Left ventricle myocardium superior (tissue), 1 donor: ENCODE measurements at regions not wholly inside any gene's neighbourhood (a gene's known extent, or its start where the extent isn't known, plus 50 kb on each side); places are given as distances from the start of the nearest gene placed in this dataset.
"Not testable (repeated sequence)": the region's sequence is repeated elsewhere in the genome, so short reads cannot be mapped to it uniquely, and the experiment has no call there.

Source experiments
- ATAC-seq: fragments of 200-7000 bp; cut with Tn5 transposase; one replicate; pipeline ENCODE4 v1.9.1; 2020; ENCODE audit warnings: mild to moderate bottlenecking, moderate library complexity
- DNase-seq: peaks from one replicate; pipeline ENCODE4 v3.0.0-alpha.2; 2020
- intact Hi-C: fragments of 100-400 bp; cut with micrococcal nuclease; formaldehyde crosslinking; loops from one replicate; pipeline ENCODE4 v1.11.0; 2022
- donor health status: DM: no; HTN: yes; CAD: no; lungs with severe emphysema.

- ATAC-seq, intact Hi-C loops, DNase-seq: not testable (repeated sequence)
Observed at GRCh38 chr6:6745637-6746332, 157.3 kb downstream of the LY86 start.

GRCh38 chr6:6746333-6746969, 157.9 kb downstream of the LY86 start:
- intact Hi-C loops: no loop called here
- peak; percentile 70 for ATAC-seq

DNA sequence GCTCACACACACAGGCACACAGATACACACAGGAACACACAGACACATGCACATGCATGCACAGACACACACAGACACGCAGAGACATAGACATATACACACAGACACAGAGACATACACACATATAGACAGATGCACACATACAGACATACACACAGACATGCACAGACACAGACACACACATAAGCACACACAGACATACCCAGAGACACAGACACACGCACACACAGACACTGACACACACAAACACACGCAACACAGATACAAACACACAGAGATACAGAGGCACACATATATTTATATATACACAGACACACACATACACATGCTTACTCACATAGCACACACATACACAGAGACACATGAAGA, 158.4 kb downstream of the LY86 start:
- ATAC-seq (no peak), DNase-seq (no peak)
- intact Hi-C loops: no loop called here

More at GRCh38 chr6:6746333-6746969, 157.9 kb downstream of the LY86 start:
- DNase-seq: peak; percentile 67

- DNase-seq (no peak), ATAC-seq (peak; percentile 49)
- intact Hi-C loops: no loop called here
Observed at GRCh38 chr6:6747371-6747770, 158.9 kb downstream of the LY86 start.

- no peak for ATAC-seq
- intact Hi-C loops: no loop called here
- DNase-seq: no peak
Observed at GRCh38 chr6:6748001-6748400, 159.5 kb downstream of the LY86 start.

DNA sequence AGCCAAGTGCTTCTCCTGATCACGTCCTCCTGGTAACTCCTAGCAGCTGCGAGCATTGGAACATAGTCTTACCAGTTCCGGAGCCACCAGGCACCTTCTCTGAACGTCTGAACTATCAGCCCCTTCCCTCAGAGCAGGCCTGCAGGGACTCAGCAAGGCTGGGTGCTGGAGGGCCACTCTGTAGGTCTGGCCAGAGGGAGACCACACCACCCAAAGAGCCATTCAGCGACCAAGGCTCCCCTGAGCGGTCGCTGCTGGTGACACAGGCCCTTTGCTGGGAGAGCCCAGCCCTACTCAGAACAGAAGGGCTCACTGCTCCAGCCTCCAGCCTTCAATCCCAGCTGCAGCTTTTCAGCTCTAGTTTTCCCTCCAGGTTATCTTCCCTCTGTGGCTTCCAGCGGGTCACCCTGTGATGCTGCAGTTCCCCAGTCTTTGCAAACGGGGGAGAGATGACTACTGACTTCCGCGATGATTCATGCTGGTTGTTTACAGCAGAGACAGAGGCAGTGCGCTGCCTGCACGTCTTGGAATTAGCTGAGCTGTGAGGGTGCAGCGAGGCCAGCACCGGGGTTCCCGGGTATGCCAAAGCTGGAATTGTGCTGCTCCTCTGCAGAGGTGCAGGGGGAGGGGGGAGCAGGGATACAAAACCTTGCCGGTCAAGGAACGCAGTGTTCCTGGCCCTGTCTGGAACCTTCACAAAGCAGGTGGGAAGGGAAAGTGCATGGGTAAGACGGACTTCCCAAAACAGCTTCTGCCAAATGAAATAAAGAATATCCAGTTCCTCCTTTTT, 161.4 kb downstream of the LY86 start:
- peak; percentile 31 for ATAC-seq
- intact Hi-C loops: no loop called here

DNA sequence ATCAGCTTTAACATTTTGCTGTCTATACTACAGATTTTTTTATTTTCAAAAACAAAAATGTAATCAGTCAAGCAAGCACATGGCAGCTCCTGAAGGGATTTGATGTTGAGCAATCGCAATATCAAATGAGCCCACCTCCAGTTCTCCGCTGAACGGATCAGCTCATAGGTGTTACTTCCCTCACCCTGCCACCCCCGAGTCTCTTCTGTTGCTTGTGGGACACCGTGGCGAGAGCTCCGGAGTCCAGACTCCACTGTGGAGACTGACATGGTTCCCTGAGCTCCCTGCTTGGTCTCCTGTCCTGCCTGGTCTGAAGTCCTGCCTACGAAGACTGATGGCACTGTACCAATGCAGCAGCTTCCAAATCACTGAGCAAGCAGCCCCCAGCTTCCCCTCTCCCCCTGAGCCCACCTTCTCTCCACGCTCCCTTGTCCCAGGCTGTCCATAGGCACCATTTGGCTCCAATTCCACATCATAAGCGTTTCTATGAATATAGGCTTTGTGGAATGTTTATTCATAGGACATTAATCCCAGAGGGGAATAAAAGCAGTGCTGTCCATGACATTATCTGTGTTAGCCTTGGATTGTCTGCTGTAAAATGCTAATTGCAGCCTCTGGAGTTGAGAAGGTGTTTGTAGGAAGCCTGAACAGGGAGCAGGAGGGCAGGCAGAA, 162.2 kb downstream of the LY86 start:
- DNase-seq (no peak), ATAC-seq (no peak)
- intact Hi-C loops: no loop called here

More for the DNA sequence above, 161.4 kb downstream of the LY86 start:
- DNase-seq: peak; percentile 62

- no peak for DNase-seq
- intact Hi-C loops: no loop called here
- no peak for ATAC-seq
Observed at GRCh38 chr6:6751266-6751596, 162.7 kb downstream of the LY86 start.

GRCh38 chr6:6751619-6752023, 163.1 kb downstream of the LY86 start:
- ATAC-seq (no peak), DNase-seq (no peak)
- intact Hi-C loops: no loop called here

- ATAC-seq: no peak
- intact Hi-C loops: no loop called here
- no peak for DNase-seq
Observed at GRCh38 chr6:6752129-6752528, 163.6 kb downstream of the LY86 start.

DNA sequence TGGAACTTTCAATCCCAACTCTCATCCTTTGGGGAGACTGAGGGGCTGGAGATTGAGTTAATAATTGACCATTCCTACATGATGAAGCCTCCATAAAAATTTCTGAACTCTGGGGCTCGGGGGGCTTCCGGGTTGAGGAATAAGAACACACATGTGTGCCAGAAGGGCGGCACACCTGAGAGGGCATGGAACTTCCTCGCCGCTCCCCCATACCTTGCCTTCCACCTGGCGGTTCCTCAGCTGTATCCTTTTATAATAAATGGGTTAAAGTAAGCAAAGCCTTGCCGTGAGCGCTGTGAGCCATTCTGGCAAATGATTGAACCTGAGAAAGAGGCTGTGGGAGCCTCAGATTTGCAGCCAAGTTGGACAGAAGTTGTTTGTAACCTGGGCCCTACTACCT, 164.8 kb downstream of the LY86 start:
- intact Hi-C loops: no loop called here
- ATAC-seq (no peak), DNase-seq (no peak)

DNA sequence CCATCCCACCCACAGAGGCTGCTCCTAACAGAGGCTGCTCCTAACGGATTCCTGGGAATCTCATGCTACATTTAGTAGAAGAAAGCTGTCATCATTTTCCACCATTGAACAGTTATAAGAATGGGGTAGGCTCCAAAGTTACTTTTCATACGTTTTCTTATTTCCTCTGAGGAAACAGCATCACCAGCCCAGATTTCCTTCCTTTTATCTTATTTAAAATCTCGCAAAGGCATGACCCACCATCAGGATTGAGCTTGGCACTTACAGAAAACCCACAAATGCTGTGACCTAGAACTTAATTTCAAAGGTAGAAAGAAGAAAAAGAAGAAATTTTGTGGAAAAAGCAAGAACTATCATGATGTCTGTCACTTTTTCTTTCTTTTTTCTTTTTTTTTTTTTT, 168.0 kb downstream of the LY86 start:
- no peak for ATAC-seq

DNA sequence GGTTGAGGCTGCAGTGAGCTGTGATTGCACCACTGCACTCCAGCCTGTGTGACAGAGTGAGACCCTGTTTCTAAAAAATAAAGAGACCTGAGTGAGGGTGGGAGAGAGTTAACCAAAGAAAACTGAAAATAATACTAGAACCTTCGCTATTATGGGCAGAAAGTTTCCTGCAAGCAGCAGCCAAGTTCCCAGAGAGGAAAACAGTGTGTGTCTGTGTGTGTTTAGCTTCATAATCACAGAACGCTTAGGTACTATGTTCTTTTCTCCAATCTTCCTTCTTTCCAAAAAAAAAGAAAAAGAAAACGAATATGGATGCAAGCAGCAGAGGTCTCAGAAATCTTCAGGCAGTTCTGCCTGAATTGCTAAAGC, 170.0 kb downstream of the LY86 start:
- ATAC-seq: no peak
- intact Hi-C loops: no loop called here
- DNase-seq: no peak

More for the DNA sequence above, 168.0 kb downstream of the LY86 start:
- DNase-seq: no peak
- intact Hi-C loops: no loop called here

GRCh38 chr6:6758915-6759654, 170.6 kb downstream of the LY86 start:
- intact Hi-C loops: no loop called here
- DNase-seq (no peak), ATAC-seq (peak; percentile 92)

DNA sequence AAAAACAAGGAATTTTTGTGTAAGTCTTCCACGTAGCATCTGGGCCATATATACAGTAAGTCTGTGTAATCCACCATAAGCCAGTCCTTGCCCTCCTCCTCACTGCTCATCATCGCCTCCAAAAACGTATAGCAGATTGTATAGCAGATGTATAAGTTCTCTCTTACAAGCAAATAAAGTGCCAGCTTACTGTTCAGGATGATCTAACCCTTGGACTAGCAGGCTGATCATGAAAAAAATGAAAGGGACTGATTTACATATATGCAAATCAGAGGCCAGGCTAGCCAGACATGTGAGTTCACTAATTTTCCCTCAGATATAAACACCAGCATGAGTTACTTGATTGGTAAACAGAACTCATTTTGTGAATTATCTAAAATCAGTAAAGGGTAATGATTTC, 171.5 kb downstream of the LY86 start:
- intact Hi-C loops: no loop called here

DNA sequence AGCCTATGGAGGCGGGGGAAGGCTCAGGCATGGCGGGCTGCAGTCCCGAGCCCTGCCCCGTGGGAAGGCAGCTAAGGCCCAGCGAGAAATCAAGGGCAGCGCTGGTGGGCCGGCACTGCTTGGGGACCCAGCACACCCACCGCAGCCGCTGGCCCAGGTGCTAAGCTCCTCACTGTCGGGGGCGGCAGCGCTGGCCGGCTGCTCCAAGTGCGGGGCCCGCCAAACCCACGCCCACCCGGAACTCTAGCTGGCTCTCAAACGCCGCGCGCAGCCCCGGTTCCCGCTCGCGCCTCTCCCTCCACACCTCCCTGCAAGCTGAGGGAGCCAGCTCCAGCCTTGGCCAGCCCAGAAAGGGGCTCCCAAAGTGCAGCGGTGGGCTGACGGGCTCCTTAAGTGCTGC, 174.0 kb downstream of the LY86 start:
- intact Hi-C loops, ATAC-seq, DNase-seq: not testable (repeated sequence)

More for the DNA sequence above, 171.5 kb downstream of the LY86 start:
- no peak for ATAC-seq
- DNase-seq: no peak

- DNase-seq: no peak
- intact Hi-C loops: no loop called here
- peak; percentile 85 for ATAC-seq
Observed at GRCh38 chr6:6764764-6765434, 176.4 kb downstream of the LY86 start.

- intact Hi-C loops: no loop called here
- DNase-seq (no peak), ATAC-seq (no peak)
Observed at GRCh38 chr6:6766230-6766905, 177.8 kb downstream of the LY86 start.
